NCI-H345 (cell line): ENCODE measurements at regions not wholly inside any gene's neighbourhood (a gene's known extent, or its start where the extent isn't known, plus 50 kb on each side); places are given as distances from the start of the nearest gene placed in this dataset.

Experiments
- DNase-seq: peaks from one replicate; lab custom pipeline; 2025; lab: John Stamatoyannopoulos, UW

DNA sequence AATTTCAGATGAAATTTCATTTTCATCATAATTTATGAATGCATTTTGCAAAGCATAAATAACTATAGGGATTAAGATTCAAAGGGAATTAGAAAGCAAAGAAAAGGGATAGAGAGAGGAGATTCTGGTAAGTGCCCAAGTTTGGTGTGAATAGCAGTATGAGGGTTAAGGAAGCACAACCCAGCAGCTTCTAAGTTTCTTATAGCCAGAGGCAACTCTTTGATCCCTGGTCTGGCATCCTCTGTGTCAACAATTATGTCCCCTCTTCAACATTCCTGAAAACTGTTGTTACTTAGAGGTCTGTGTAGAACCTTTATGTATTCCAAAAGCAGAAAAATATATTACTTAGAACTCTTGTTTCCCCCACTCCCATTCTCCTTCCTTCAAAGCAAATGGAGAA is 171.6 kb upstream of the SATB2 start:
- no peak for DNase-seq

DNA sequence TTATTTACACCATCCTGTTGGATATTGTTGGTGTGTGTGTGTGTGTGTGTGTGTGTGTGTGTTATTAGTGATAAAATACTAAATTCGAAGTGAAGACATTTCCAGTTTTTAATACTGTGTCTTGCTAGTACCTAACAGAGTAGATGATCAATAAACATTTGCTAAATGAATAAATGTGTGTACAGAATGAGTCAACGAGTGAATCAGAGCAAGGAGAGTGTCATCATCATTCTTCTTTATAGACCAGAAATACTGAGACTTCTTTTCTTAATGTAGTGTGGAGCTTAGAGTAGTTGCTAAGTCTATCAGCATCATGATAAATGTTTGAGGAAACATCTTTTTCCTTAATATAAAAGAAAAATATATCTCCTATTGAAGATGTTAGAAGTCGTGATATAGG is 169.7 kb upstream of the SATB2 start:
- DNase-seq: no peak

DNA sequence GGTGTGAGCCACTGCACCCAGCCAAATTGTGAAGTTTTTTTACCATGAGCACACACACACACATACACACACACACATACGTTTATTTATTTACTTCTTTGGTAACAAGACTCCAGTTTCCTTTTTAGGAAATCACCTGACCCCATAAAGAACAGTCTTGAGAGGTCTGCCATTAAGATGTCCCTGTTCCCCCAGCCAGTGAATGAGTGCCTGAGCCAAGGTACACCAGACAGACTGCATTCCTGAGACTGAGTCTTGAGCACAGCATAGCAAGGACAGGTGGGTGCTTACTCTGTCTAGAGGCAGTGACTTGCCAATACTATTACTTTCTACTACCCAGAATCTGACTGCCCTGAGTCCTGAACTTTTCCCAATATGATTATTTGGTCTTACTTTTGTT is 167.2 kb upstream of the SATB2 start:
- DNase-seq: no peak

DNA sequence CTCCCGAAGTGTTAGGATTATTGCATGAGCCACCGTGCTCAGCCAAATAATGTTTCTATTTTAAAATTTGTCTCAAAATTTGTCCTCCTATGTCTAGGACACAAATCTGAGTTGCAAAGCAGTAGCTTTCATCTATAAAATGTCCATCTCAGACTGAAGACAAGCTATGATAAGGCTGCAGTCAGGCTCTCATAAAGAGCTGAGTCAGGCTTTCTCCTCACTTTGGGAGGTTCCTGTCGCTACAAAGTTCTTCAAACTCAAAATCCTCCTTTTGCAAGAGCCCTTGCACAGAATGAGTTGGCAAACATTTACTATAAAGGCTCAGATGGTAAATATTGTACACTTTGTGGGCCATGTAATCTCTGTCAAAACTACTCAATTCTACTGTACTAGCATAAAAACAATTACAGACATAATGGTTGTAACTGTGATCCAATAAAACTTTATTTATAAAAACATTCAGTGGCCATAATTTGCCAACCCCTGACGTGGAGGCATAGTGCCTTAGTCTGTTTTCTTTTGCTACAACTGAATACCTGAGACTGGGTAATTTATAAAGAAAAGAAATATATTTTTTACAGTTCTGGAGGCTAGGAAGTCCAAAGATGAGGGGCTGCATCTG is 154.9 kb upstream of the SATB2 start:
- no peak for DNase-seq

DNA sequence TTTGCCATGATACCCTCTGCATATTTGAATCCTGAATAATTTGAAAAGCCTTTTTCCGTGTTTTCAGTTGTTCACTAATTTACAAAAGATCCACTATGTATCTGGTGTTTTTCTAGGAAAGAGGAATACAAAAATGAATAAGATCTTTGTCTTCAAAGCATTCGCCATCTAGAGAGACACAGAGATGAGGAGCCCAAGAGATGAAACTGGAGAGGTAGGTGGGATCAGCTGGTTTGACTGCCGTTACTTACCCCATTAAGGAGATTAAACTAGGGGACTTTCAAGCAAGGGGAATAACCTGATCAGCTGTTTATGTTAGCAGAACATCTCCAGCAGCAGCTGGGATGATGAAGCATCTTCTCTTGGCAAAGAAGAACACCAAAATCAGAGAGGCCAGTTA is 150.2 kb upstream of the SATB2 start:
- DNase-seq: no peak

DNA sequence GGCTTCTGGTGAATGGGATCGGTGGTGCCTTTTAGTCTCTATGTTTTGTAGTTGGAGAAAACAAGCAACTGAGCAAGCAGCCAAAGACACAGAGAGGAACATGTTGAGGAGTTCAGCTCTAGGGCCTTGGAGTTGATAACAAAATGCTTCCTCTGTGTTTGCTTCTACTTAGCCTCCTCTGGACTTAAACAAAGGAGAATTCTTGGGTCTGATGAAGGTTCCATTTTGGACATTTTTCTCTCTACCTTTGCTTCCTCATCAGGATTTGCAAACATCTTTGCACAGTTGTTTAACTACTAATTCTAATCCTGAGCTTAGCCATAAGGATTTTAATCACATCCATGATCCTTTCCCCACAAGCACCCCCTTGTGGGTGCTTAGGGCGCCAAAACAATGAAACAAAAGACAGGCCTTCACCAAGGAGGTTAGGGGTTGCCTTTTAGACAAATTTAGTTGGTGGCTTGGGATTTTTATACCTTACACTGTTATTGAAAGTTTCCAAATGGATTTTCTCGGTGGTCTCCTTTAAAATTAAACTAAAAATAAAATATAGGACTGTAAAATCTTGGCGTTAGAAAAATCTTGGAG is 148.5 kb upstream of the SATB2 start:
- DNase-seq: no peak

DNA sequence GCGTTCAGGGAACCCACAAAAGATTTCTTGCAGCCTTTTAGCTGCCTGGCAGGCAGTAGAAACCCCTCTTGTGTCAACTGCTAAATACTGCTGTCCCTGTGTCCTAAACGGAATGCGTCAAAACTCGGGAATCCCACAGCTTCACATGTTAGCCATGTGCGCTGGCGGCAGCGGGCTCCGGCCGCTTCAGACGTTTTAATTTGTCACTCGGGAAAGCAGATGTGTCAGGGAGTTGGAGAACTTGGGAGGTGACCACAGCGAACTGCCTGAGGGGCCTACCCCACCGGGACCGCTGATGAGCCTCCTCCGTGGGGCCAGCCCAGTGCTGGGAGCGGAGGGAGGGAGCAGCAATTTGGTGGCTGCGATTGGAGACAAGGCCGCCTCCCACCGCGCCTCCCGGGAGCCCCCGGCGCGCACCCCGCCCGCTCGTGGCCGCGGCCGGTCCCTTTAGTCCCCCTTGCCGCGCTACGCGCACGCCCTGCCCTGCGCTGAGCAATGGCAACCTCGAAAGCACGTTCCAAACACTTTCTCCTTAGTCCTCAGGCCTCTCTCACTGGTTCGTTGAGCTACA is 146.1 kb upstream of the SATB2 start:
- no peak for DNase-seq

DNA sequence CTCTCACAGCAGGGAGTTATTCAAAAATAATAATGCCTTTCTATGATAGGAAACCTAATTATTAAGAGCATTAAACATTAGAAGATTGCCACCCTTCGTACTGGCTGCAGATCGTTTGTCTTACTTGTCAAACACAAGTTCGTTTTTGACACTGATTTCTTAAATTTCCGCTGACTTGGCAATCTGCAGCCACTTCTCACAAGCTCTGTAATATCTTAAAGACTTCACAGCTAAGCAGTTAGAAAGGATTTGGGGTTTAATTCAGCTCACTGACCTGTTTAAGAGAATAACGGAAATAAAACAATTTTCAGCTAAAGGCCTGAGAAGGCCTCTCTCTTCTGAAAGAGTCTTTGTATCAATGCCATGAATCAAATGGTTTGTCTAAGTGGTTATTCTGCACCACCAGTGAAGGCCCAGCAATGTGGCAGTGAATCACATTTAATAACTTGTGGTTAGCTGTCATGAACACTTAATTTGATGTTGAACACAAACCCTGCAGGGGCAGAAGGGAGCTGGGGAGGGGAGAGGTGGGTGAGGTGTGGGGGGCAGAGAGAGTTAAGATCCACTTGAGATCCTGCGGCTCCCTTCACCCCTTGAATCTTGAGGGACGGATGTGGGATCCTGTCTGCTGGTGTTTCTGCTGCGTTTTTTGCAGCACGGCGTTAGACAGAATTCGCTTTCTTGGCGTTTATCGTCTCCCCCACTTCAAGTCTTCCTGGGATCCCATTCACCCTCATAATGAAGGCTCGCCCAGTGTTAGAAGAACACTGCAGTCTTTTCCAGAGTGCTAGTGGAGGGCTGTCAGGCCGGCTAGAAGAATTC is 145.4 kb upstream of the SATB2 start:
- DNase-seq: no peak

DNA sequence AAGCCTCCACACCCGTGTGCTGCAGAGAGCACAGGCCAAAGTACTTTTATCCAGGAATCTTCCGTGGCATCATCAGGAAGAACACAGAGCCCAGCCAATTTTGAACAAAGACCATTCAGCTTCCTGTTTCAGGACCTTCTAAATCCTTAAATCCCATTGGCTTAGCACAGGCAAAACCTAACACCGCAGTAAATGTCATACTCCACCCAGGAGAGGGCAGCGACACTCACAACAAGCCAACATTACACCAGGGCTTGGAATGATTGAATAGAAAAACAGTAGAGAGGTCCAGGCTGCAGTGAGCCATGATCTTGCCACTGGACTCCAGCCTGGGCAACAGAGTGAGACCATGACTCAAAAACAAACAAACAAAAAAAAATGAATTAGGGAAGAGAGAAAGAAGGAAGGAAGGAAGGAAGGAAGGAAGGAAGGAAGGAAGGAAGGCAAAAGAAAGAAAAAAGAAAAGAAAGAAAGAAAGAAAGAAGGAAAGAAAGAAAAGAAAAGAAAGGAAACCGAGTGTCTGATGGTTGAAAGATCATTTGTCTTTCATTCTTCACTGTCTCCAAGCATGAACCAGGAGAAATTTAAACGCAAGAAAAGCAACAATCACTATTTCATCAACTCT is 144.6 kb upstream of the SATB2 start:
- peak; percentile 8 for DNase-seq

DNA sequence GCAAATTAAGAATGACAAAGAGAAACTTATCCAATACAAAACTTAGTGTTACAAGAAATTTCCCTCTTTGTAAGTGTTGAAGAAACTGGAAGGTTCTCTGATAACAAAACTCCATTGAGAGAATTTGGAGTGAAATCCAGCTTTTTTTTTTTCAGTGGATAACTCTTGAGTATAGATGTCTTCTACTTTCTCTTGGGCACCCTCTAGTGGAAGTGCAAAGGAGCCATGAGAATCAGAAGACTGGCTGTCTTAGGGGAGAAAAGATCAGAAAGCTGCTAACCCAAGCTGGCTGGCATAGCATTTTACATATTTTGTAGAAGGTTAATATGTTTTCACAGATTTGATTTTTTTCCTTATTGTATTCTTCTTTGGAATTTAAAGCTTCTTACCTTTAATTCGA is 138.8 kb upstream of the SATB2 start:
- DNase-seq: peak; percentile 6

DNA sequence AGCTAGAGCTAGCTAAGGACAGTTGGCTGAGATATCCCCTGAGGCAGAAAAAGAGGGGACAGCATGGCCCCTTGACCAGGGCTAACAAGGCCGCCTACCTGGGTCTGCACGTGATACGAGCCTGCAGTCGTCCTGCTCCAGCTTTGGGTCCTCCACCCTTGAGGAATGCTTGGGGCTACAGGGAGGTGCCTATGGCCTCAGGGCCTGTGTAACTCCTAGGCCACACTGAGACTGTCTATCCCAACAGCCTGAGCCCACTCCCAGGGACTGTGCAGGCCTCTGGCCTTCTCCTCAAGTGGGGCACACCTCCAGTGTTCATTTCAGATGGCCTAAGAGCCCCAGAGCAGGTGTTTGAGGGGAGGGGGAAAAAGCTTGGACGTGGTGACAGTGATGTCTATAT is 136.7 kb upstream of the SATB2 start:
- DNase-seq: no peak

DNA sequence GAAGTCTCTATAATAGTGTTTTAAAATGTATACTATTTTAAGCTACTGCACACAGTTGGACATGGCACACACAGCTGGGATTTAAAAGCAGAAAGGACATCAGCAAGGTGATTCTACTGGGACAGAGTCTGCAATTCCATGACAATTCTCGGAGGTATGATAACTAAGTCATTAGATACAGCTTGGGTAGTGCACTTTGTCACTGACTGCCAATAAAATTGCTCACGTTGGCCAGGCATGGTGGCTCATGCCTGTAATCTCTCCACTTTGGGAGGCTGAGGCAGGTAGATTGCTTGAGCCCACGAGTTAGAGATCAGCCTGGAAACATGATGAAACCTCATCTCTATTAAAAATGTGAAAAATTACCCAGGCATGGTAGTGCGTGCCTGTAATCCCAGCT is 134.1 kb upstream of the SATB2 start:
- DNase-seq: no peak

DNA sequence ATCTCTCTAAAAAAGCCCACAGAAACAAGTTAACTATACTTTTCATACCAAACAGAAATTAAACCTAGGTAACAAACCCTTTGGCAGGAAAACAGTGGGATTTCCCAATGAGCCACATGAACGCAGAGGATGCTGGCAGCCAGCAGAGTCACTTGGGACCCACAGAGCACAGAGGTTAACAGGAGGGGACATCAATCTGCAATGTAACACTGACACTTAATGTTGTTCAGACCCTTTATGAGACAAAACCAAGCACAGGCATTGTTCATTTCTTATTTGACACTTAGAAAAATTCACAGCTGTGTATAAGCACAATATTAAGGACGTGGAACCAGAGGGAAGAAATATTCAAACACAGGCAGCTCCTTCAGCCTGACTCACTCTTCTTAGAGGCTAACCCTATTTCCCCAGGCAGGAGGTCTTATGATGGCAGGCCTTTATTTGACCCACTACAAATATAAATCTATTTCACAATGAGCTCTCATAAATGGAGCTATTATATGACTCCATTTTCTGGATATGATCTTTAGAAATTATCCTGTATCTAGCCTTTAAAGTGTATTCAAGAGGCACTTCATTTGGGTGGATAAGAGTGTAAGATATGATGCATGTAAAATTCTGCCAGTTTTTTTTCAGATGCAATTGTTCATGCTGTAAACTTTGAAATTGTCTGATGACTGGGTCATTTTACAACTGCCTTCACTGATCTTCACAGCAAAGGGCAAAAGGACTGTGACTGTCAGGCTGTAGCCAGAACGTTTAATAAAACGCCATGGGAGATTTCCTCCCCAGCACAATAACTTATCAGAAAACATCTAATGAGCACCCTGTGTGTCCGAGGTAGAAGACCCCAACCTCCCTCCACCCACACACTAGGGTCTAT is 132.8 kb upstream of the SATB2 start:
- no peak for DNase-seq

DNA sequence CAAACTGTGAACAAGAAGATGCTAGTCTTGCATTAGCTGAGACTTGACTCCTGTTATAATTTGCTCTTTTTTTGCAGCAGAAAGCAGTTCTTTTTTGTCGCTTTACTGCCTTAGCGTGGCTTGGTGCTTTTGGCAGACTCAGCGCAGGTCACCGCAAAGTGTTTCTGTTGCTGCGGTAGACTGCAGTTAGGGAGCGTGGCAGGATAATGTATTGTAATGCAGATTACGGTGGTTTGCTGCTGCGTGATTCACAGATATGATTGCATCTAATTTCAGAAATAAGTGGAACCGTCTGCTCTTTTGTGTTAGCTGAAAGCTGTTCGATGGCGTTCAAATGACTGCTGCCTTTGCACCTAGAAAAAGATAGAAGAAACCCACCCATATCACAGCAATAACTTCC is 131.6 kb upstream of the SATB2 start:
- DNase-seq: no peak

DNA sequence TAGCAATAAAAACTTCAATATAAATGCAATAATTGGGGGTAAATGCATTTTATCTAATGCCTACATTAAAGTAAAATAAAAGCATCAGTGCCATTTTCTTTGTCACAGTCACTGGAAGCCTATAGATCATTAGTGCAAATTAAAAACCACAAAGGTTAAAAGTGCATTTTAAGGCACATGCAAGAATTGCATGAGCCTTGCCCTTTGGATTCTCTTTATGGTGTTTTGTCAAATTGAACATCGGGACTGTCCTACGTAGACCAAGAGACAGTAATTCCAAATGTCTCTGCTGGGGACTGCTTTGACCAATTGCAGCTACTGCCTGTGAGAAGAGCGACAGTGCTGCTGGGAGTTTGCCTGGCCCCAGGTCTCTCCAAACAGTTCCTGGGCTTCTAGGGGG is 130.3 kb upstream of the SATB2 start:
- no peak for DNase-seq

DNA sequence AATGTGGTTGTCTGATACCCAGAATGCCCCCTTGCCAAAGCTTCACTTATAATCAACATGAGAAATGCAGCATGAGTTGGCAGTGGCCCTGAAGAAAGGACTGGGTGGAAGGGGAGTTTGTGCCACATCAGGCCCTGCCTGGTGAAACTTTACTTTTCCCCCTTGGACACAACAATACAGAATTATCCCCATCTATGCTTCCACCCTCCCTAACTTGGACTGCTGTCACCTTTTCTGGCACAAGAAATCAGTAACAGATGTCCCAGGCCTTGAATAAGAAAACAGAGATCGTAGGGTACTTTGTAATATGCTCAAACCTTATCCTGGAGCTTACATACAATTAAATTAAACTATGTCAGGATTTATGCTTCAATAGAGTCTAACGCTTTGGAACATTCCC is 128.9 kb upstream of the SATB2 start:
- no peak for DNase-seq

DNA sequence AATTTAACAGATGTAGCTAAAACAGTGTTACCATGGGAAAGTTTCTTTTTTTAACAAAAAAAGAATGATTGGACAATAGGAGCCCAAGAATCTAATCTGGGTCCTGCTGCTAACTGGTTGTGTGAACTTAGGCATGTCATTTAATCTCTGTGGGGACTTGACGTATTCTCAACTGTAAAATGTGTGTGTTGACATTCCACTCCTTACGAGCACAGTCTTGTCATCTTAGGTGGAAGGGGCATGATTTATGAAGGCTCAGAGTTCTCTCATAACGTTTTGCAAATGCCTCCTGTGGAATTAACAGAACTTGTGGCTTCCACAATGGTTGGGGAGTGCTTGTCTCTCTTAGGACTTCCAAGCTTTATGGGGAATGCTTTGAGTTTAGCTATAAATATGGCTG is 125.9 kb upstream of the SATB2 start:
- DNase-seq: no peak

DNA sequence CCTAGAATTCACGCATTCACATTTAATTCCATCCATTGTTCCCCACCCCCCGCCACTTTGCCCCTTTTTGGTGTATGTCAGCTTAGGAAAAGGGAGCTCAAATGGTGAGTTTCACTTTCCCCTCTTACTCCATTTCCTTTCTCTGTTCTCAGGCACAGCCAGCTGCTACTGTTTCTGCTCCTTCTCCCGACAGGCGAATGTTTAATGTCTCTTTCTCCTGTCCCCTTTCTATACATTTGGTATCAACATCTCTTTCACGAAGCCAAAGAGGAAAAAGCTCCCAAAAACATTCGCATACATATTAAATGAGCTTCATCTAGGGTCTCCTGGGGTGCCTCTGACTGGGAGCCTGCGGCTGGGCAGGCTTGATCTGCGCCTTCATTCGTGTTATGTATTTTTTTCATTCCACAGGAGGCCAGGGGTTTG is 124.2 kb upstream of the SATB2 start:
- DNase-seq: no peak

DNA sequence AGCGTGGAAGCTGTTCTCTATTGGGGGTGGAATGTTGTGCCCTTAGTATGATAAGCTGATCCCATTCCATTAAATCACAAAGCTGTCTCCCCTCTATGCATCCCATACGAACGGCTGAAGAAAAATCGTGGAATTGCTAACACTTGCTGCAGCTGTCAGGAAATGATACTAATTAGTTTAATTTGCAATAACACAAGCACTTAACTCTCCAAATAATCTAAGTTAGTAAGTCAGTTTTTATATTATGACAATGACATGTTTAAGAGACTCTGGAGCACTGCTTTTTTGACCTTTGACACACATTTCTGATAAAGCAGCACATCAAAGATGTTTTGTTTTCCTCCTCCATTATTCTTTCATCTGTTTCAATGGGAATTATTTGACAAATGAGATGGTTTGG is 123.7 kb upstream of the SATB2 start:
- DNase-seq: no peak

DNA sequence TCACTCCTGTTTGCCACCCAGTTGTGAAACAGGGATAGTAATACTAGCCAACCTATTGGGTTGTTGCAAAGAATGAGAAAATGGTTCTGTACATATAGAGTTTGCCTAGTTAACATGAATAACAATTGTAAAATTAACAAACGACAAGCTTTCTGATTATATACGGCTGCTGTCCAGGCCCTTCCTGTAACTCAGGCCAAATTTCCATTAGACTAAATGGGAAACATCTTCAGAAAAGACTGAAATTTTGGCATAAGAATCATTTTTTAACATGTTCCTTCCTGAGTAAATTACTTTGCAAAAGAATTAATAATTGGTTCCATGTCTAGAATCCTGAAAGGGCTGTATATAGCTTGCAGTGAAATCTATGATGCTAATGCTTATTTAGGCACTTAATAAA is 117.7 kb upstream of the SATB2 start:
- no peak for DNase-seq

DNA sequence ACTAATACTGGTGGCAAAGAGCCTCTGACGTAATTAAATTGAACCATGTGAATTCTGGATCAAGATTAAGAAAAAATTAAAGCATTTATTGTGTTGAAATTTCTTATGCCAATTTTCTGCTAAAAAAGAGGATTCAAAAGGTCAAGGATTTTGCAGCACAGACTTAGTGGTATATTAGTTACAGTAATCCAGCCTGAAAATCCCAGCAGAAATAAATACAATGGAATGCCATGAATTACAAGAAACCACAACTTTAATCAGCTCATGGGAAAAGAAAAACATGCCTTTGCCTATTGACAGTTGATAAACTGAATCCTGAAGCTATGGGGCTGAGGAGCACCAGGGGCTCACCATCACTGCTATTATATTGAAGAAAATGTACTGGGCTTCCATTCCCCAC is 114.8 kb upstream of the SATB2 start:
- no peak for DNase-seq

DNA sequence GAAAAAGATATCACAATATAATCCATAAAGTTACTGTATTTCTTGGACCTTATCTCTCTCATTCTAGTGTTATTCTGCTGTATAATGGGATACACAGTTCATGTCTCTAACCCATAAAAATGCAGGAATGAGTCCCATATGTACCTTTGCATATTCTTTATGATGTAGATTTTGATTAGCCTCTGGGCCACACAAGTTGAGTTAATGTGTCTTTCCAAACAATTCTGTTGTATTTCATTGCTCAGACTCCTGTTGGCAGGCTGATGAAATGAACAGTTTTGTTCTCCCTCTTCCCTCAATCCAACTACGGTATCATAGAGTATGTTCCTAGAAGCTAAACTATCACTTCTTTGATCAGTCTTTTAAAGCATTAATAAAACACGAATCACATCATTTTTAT is 113.2 kb upstream of the SATB2 start:
- no peak for DNase-seq
